OCI-LY3 (cell line): ENCODE measurements at regions not wholly inside any gene's neighbourhood (a gene's known extent, or its start where the extent isn't known, plus 50 kb on each side); places are given as distances from the start of the nearest gene placed in this dataset.

ENCODE experiments used
- CTCF ChIP-seq: fragments of 200-600, 300-600 bp; sonication (generic); IDR thresholded peaks from 2 replicates; pipeline ENCODE4 v1.5.1; 2014; ENCODE audit warnings: antibody characterized with exemption, low read length, low read depth
- EZH2phosphoT487 ChIP-seq: fragments of 200-600 bp; shearing (Covaris generic); IDR thresholded peaks from 2 replicates; pipeline ENCODE4 v1.6.1; 2018; ENCODE audit warnings: antibody characterized with exemption, mixed run types, low read depth

- TF ChIP-seq EZH2phosphoT487 (no peak), CTCF (no peak)
Observed at GRCh38 chr10:111206521-111206920, 129.7 kb downstream of the ADRA2A start.
